Sciatic nerve (tissue), 2 donors: ENCODE measurements at regions not wholly inside any gene's neighbourhood (a gene's known extent, or its start where the extent isn't known, plus 50 kb on each side); places are given as distances from the start of the nearest gene placed in this dataset.

Source experiments
- ATAC-seq: fragments of 200-7000 bp; cut with Tn5 transposase; one replicate; pipeline ENCODE4 v1.9.1; 2020; ENCODE audit warnings: mild to moderate bottlenecking, moderate library complexity
- DNase-seq: peaks from one replicate; pipeline ENCODE4 v3.0.0-alpha.2; 2020; ENCODE audit warnings: low spot score
- intact Hi-C: fragments of 100-400 bp; cut with DNase I; formaldehyde crosslinking; loops from one replicate; pipeline ENCODE4 v1.14.2; 2022
- donor health status: DM: no; HTN: no; CAD: no.
- donor health status: DM: no; HTN: no; CAD: no.

GRCh38 chr4:133059117-133059516, 90.0 kb upstream of the PCDH10 start:
- intact Hi-C loops, result no loop called here
- ATAC-seq (no peak), DNase-seq (no peak)

- DNase-seq (no peak), ATAC-seq (no peak)
- intact Hi-C loops, result no loop called here
Measured at GRCh38 chr4:133062851-133063250, 86.2 kb upstream of the PCDH10 start.

GRCh38 chr4:133068083-133068482, 81.0 kb upstream of the PCDH10 start:
- intact Hi-C loops, result no loop called here
- ATAC-seq, result no peak

GRCh38 chr4:133081246-133081645, 67.8 kb upstream of the PCDH10 start:
- intact Hi-C loops, result no loop called here
- no peak for ATAC-seq

More at GRCh38 chr4:133068083-133068482, 81.0 kb upstream of the PCDH10 start:
- DNase-seq, result no peak

DNA sequence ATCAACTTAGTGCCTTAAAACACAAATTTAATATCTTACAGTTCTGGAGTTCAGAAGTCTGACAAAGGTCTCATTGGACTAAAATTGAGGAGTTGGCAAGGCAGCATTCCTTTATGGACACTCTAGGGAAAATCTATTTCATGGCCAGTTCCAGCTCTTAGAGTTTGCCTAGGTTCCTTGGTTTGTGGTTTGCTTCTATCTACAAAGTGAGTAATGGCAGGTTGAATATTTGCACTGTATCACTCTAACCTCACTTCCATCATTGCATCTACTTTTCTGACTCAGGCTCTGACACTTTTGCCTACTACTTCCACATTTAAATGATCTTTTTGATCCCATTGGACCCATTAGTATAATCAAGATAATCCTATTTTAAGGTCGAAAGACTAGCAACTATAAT, 64.7 kb upstream of the PCDH10 start:
- DNase-seq (no peak), ATAC-seq (no peak)
- intact Hi-C loops, result no loop called here

More at GRCh38 chr4:133081246-133081645, 67.8 kb upstream of the PCDH10 start:
- DNase-seq, result no peak

- intact Hi-C loops, result no loop called here
- no peak for DNase-seq
Measured at GRCh38 chr4:133095591-133095990, 53.5 kb upstream of the PCDH10 start.

GRCh38 chr4:133096972-133097371, 52.1 kb upstream of the PCDH10 start:
- DNase-seq (no peak), ATAC-seq (no peak)
- intact Hi-C loops, result no loop called here

More at GRCh38 chr4:133095591-133095990, 53.5 kb upstream of the PCDH10 start:
- ATAC-seq, result no peak
